HG03135 (cell line): ENCODE measurements at regions not wholly inside any gene's neighbourhood (a gene's known extent, or its start where the extent isn't known, plus 50 kb on each side); places are given as distances from the start of the nearest gene placed in this dataset.

Source experiments
- ATAC-seq: cut with Tn5 transposase; IDR thresholded peaks from one replicate; pipeline ENCODE4 v1.9.1; 2021; ENCODE audit warnings: mild to moderate bottlenecking, moderate library complexity; ENCODE audit not compliant: unreplicated experiment

GRCh38 chr14:29197557-29197956, 431.0 kb downstream of the FOXG1 start:
- ATAC-seq: no peak

GRCh38 chr14:29205658-29206057, 439.1 kb downstream of the FOXG1 start:
- ATAC-seq: no peak

- ATAC-seq: no peak
Observed at GRCh38 chr14:29215853-29216252, 449.3 kb downstream of the FOXG1 start.

GRCh38 chr14:29216268-29217232, 450.0 kb downstream of the FOXG1 start:
- no peak for ATAC-seq

GRCh38 chr14:29217813-29218450, 451.3 kb downstream of the FOXG1 start:
- no peak for ATAC-seq

- ATAC-seq: no peak
Observed at GRCh38 chr14:29220072-29220471, 453.5 kb downstream of the FOXG1 start.

- ATAC-seq: no peak
Observed at GRCh38 chr14:29220566-29220965, 454.0 kb downstream of the FOXG1 start.

- no peak for ATAC-seq
Observed at GRCh38 chr14:29222006-29222405, 455.4 kb downstream of the FOXG1 start.

GRCh38 chr14:29222671-29223268, 456.2 kb downstream of the FOXG1 start:
- ATAC-seq: no peak

- no peak for ATAC-seq
Observed at GRCh38 chr14:29223947-29224346, 457.4 kb downstream of the FOXG1 start.

GRCh38 chr14:29227631-29228030, 461.0 kb downstream of the FOXG1 start:
- no peak for ATAC-seq

GRCh38 chr14:29232153-29232552, 465.6 kb downstream of the FOXG1 start:
- no peak for ATAC-seq

GRCh38 chr14:29232711-29233110, 466.1 kb downstream of the FOXG1 start:
- ATAC-seq: no peak

- no peak for ATAC-seq
Observed at GRCh38 chr14:29233188-29233587, 466.6 kb downstream of the FOXG1 start.

GRCh38 chr14:29235991-29236390, 469.4 kb downstream of the FOXG1 start:
- no peak for ATAC-seq

- no peak for ATAC-seq
Observed at GRCh38 chr14:29236401-29236800, 469.8 kb downstream of the FOXG1 start.

GRCh38 chr14:29236848-29237247, 470.3 kb downstream of the FOXG1 start:
- no peak for ATAC-seq

GRCh38 chr14:29240066-29240465, 473.5 kb downstream of the FOXG1 start:
- ATAC-seq: no peak

GRCh38 chr14:29242755-29243754, 476.5 kb downstream of the FOXG1 start:
- ATAC-seq: no peak

GRCh38 chr14:29255692-29256091, 489.1 kb downstream of the FOXG1 start:
- no peak for ATAC-seq

GRCh38 chr14:29262979-29263378, 496.4 kb downstream of the FOXG1 start:
- no peak for ATAC-seq
